RWPE2 (cell line): ENCODE measurements at regions not wholly inside any gene's neighbourhood (a gene's known extent, or its start where the extent isn't known, plus 50 kb on each side); places are given as distances from the start of the nearest gene placed in this dataset.
"Not testable (repeated sequence)": the region's sequence is repeated elsewhere in the genome, so short reads cannot be mapped to it uniquely, and the experiment has no call there.

Source experiments
- ATAC-seq: fragments of 200-7000 bp; cut with Tn5 transposase; 3 replicates; pipeline ENCODE4 v1.9.1; 2021; ENCODE audit warnings: low read depth
- DNase-seq: peaks from one replicate; pipeline ENCODE4 v3.0.0-alpha.2; 2020; ENCODE audit warnings: low spot score
- H3K27ac ChIP-seq: fragments of 450-650 bp; 2 replicates; pipeline ENCODE4 v1.5.1; 2017; ENCODE audit warnings: mild to moderate bottlenecking; ENCODE audit not compliant: poor library complexity, severe bottlenecking
- H3K27me3 ChIP-seq: fragments of 250-450 bp; sonication (Bioruptor Pico); 2 replicates; pipeline ENCODE4 v1.5.1; 2021; ENCODE audit warnings: mild to moderate bottlenecking, moderate library complexity; ENCODE audit not compliant: insufficient read depth, poor library complexity, severe bottlenecking
- H3K36me3 ChIP-seq: fragments of 250-450 bp; sonication (Bioruptor Pico); 2 replicates; pipeline ENCODE4 v1.5.1; 2020; ENCODE audit warnings: low read depth, mild to moderate bottlenecking, moderate library complexity
- H3K4me1 ChIP-seq: fragments of 250-450 bp; sonication (Bioruptor Pico); 2 replicates; pipeline ENCODE4 v1.5.1; 2021; ENCODE audit warnings: mild to moderate bottlenecking, moderate library complexity; ENCODE audit not compliant: insufficient read depth, poor library complexity, severe bottlenecking
- H3K4me3 ChIP-seq: fragments of 250-450 bp; sonication (Bioruptor Pico); 2 replicates; pipeline ENCODE4 v1.5.1; 2021; ENCODE audit warnings: mild to moderate bottlenecking, moderate library complexity; ENCODE audit not compliant: severe bottlenecking
- H3K9me3 ChIP-seq: fragments of 250-450 bp; sonication (Bioruptor Pico); 2 replicates; pipeline ENCODE4 v1.5.1; 2021; ENCODE audit warnings: mild to moderate bottlenecking, moderate library complexity; ENCODE audit not compliant: severe bottlenecking
- CTCF ChIP-seq: fragments of 450-650 bp; IDR thresholded peaks from one replicate; pipeline ENCODE4 v1.5.1; 2017; ENCODE audit warnings: mild to moderate bottlenecking, moderate library complexity; ENCODE audit not compliant: poor library complexity, severe bottlenecking

GRCh38 chr2:221896505-221897151 lies 324.5 kb upstream of the EPHA4 start:
- DNase-seq, result no peak
- no peaks in the 10 kb centered on the region for H3K9me3 ChIP-seq
- no peak for TF ChIP-seq CTCF

GRCh38 chr2:221895366-221896121 lies 323.4 kb upstream of the EPHA4 start:
- no peak for ATAC-seq
- Histone ChIP-seq H3K36me3 (no peaks in the 10 kb centered on the region), H3K4me3 (no peak overlapping the region), H3K4me1 (no peaks in the 10 kb centered on the region), H3K27ac (no peak overlapping the region), H3K9me3 (no peaks in the 10 kb centered on the region), H3K27me3 (no peaks in the 10 kb centered on the region)
- no peak for DNase-seq
- no peak for TF ChIP-seq CTCF

More at GRCh38 chr2:221896505-221897151, 324.5 kb upstream of the EPHA4 start:
- no peak overlapping the region for H3K27ac ChIP-seq
- H3K4me1 ChIP-seq, result no peaks in the 10 kb centered on the region
- H3K4me3 ChIP-seq, result no peak overlapping the region
- no peak for ATAC-seq
- H3K36me3 ChIP-seq, result no peaks in the 10 kb centered on the region
- H3K27me3 ChIP-seq, result no peaks in the 10 kb centered on the region

- no peak for TF ChIP-seq CTCF
- Histone ChIP-seq H3K27me3 (no peaks in the 10 kb centered on the region), H3K27ac (no peak overlapping the region), H3K4me3 (no peak overlapping the region), H3K9me3 (no peaks in the 10 kb centered on the region), H3K4me1 (no peaks in the 10 kb centered on the region), H3K36me3 (no peaks in the 10 kb centered on the region)
- DNase-seq, result no peak
- no peak for ATAC-seq
These were observed 321.4 kb upstream of the EPHA4 start for GRCh38 chr2:221893501-221893900.

- not testable (repeated sequence) for H3K9me3 ChIP-seq, H3K36me3 ChIP-seq, H3K4me1 ChIP-seq, H3K4me3 ChIP-seq, H3K27ac ChIP-seq, H3K27me3 ChIP-seq, ATAC-seq, DNase-seq
These were observed 319.9 kb upstream of the EPHA4 start for GRCh38 chr2:221892006-221892405.

- no peak for TF ChIP-seq CTCF
- Histone ChIP-seq H3K27ac (no peak overlapping the region), H3K27me3 (no peaks in the 10 kb centered on the region), H3K4me3 (no peak overlapping the region), H3K36me3 (no peaks in the 10 kb centered on the region), H3K4me1 (no peaks in the 10 kb centered on the region), H3K9me3 (no peaks in the 10 kb centered on the region)
- ATAC-seq, result no peak
- no peak for DNase-seq
These were observed 311.9 kb upstream of the EPHA4 start for GRCh38 chr2:221883976-221884375.
